GM12878 (cell line): ENCODE measurements at regions not wholly inside any gene's neighbourhood (a gene's known extent, or its start where the extent isn't known, plus 50 kb on each side); places are given as distances from the start of the nearest gene placed in this dataset.

Experiments
- ATAC-seq: fragments of 200-7000 bp; cut with Tn5 transposase; 3 replicates; pipeline ENCODE4 v1.9.1; 2020; ENCODE audit warnings: mild to moderate bottlenecking, moderate library complexity
- BruUV-seq: library from RNA; stranded (reverse); fragments of 400-500 nt; replicated peaks from 2 replicates; lab custom pipeline; 2021; lab: Mats Ljungman, UMichigan
- CTCF ChIA-PET: fragments of 300-600 bp; sonication (Branson Sonifier 250); formaldehyde crosslinking; extraction: SDS; loops from one replicate; lab custom pipeline; 2021; ENCODE audit warnings: inconsistent platforms; lab: Yijun Ruan, JAX
- POLR2A ChIA-PET: fragments of 350-600 bp; formaldehyde crosslinking; extraction: SDS; loops from one replicate; lab custom pipeline; 2021; ENCODE audit warnings: inconsistent platforms; lab: Charles Lee
- RAD21 ChIA-PET: fragments of 300-600 bp; sonication (Branson Sonifier 250); formaldehyde crosslinking; loops from one replicate; lab custom pipeline; 2023; ENCODE audit warnings: antibody characterized with exemption; ENCODE audit not compliant: unreplicated experiment; lab: Charles Lee
- SMC1A ChIA-PET: fragments of 300-600 bp; sonication (Branson Sonifier 250); formaldehyde crosslinking; loops from one replicate; lab custom pipeline; 2023; ENCODE audit not compliant: unreplicated experiment, uncharacterized antibody; lab: Charles Lee
- DNase-seq: peaks from one replicate; pipeline ENCODE4 v3.0.0-alpha.2; 2011; ENCODE audit warnings: low read depth, low spot score
- FAIRE-seq: peaks from 3 replicates; lab custom pipeline; 2011; peaks lifted over from hg19 to GRCh38; lab: Jason Lieb, UNC
- H2AFZ ChIP-seq: 2 replicates; pipeline ENCODE4 v1.6.0; 2011; ENCODE audit warnings: low read depth, low read length, control low read depth; ENCODE audit not compliant: control insufficient read depth
- H3K27ac ChIP-seq: 2 replicates; pipeline ENCODE4 v1.5.1; 2011; ENCODE audit warnings: control low read depth; ENCODE audit not compliant: control insufficient read depth, insufficient read depth
- H3K27me3 ChIP-seq, 2 experiments: replicated peaks in 1 of 2; 2 replicates each; pipeline versions ENCODE4 v1.6.0 to v1.6.1; 2011; ENCODE audit warnings: low read length in 1 of 2; ENCODE audit not compliant: control insufficient read depth in 2 of 2, insufficient read depth in 2 of 2
- H3K36me3 ChIP-seq, 2 experiments: 2 replicates each; pipeline ENCODE4 v1.5.1; 2011; ENCODE audit warnings: low read length in 1 of 2; ENCODE audit not compliant: control insufficient read depth in 2 of 2, insufficient read depth in 2 of 2
- H3K4me1 ChIP-seq: 2 replicates; pipeline ENCODE4 v1.6.1; 2011; ENCODE audit warnings: mild to moderate bottlenecking, low read length, moderate library complexity, mixed read lengths; ENCODE audit not compliant: control insufficient read depth, insufficient read depth
- H3K4me2 ChIP-seq: 2 replicates; pipeline ENCODE4 v1.6.0; 2011; ENCODE audit warnings: control low read depth; ENCODE audit not compliant: control insufficient read depth, insufficient read depth
- H3K4me3 ChIP-seq: fragments of 200-600 bp; sonication (generic); 2 replicates; pipeline ENCODE4 v1.5.1; 2016
- H3K79me2 ChIP-seq: 2 replicates; pipeline ENCODE4 v1.6.0; 2011; ENCODE audit warnings: low read length; ENCODE audit not compliant: control insufficient read depth, insufficient read depth
- H3K9ac ChIP-seq: 2 replicates; pipeline ENCODE4 v1.8.0; 2011; ENCODE audit warnings: low read length, control low read depth, mixed read lengths; ENCODE audit not compliant: control insufficient read depth, insufficient read depth
- H3K9me3 ChIP-seq: replicated peaks from 3 replicates; pipeline ENCODE4 v1.5.1; 2011; ENCODE audit warnings: mild to moderate bottlenecking, low read length; ENCODE audit not compliant: control insufficient read depth, insufficient read depth
- H4K20me1 ChIP-seq: 2 replicates; pipeline ENCODE4 v1.6.0; 2011; ENCODE audit not compliant: control insufficient read depth, insufficient read depth
- BHLHE40 ChIP-seq, 2 experiments: fragments of 450-650 bp in 1 of 2; IDR thresholded peaks; 2 replicates each; pipeline ENCODE4 v1.6.1; 2011 to 2017; ENCODE audit warnings: low read depth in 2 of 2, borderline replicate concordance in 1 of 2, improper control_type of control experiment in 1 of 2, low read length in 1 of 2, mild to moderate bottlenecking in 1 of 2
- E2F8 ChIP-seq: fragments of 450-650 bp; IDR thresholded peaks from 2 replicates; pipeline ENCODE4 v1.6.1; 2018; ENCODE audit warnings: mild to moderate bottlenecking, low read depth, moderate library complexity; ENCODE audit not compliant: partially characterized antibody
- EZH2 ChIP-seq: IDR thresholded peaks from 2 replicates; pipeline ENCODE4 v1.6.1; 2012; ENCODE audit warnings: low read depth, mild to moderate bottlenecking, control low read depth, inconsistent platforms, low read length, borderline replicate concordance; ENCODE audit not compliant: control insufficient read depth
- FOS ChIP-seq: IDR thresholded peaks from 3 replicates; pipeline ENCODE4 v1.6.1; 2011; ENCODE audit warnings: borderline replicate concordance; ENCODE audit not compliant: insufficient read length; ENCODE audit errors: extremely low read depth
- MEF2A ChIP-seq: IDR thresholded peaks from 2 replicates; pipeline ENCODE4 v1.6.1; 2011; ENCODE audit warnings: low read depth, mild to moderate bottlenecking, low read length, moderate library complexity; ENCODE audit not compliant: insufficient read depth
- MYC ChIP-seq: IDR thresholded peaks from 2 replicates; pipeline ENCODE4 v1.6.1; 2011; ENCODE audit warnings: mild to moderate bottlenecking, low read length, moderate library complexity, inconsistent platforms; ENCODE audit not compliant: insufficient read depth, insufficient replicate concordance, insufficient read length, severe bottlenecking
- STAT1 ChIP-seq: fragments of 450-650 bp; conservative IDR thresholded peaks from 2 replicates; pipeline ENCODE4 v1.6.1; 2014; ENCODE audit warnings: antibody characterized with exemption, mild to moderate bottlenecking
- TCF3 ChIP-seq: IDR thresholded peaks from 2 replicates; pipeline ENCODE4 v1.6.1; 2012; ENCODE audit warnings: low read depth, mild to moderate bottlenecking, low read length, borderline replicate concordance; ENCODE audit not compliant: insufficient read depth
- ZZZ3 ChIP-seq: IDR thresholded peaks from 2 replicates; pipeline ENCODE4 v1.6.1; 2011; ENCODE audit warnings: low read depth; ENCODE audit not compliant: control insufficient read depth, insufficient read length
- WGBS: methylation state at CpG from one replicate; pipeline ENCODE4 v1.1.6; 2016; ENCODE audit warnings: low lambda C conversion rate; ENCODE audit not compliant: insufficient replicate concordance, insufficient coverage; ENCODE audit errors: missing lambda C conversion rate; 5-methylcytosine and 5-hydroxymethylcytosine counted together
- in situ Hi-C: fragments of 300-500 bp; cut with MboI; formaldehyde crosslinking; loops from 9 replicates; pipeline ENCODE4 v1.14.3; 2018; ENCODE audit warnings: mixed read lengths
- intact Hi-C: fragments of 100-400 bp; cut with micrococcal nuclease; formaldehyde crosslinking; loops from one replicate; pipeline ENCODE4 v1.14.2; 2022; ENCODE audit not compliant: unreplicated experiment

DNA sequence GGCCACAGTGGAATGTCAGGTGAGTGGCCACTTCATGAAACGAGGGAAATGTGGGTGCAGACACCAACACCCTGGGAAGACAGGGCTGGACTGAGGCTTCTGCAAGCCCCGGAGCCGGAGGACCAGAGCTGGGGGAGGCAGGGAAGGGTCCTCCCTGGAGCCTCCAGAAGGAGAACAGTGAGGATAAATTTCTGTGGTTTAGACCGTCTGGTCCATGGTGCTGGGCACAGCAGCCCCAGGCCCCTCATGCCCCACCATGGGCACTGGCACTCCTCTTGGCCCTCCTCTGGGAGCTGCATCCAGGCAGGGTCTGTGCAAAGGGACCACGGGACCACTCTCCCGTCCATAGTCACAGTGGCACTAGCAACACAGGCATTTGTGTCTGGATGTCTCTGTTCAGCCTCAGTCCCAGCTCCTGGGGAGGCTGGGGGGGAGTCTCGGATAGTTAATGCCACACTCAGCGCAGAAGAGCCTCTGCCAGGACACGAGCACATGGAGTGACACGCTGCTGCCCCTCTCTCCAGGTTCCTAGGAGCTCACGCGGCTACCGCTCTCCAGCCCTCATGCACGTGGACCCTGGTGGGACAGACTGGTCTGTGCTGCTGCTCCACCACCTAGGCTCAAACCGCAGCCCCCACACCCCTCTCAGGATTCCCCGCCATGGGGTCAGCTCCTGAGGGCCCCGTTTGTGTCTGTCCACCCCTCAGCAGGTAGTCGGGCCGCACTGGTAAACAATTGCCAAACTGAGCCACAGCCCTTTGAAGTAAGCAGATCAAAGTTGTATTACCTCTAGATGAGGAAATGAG lies 305.9 kb upstream of the SALL3 start:
- POLR2A ChIA-PET: no interaction called here
- H3K36me3 ChIP-seq: no peaks in the 10 kb centered on the region
- BruUV-seq: no TSS peak
- CTCF ChIA-PET: no interaction called here
- H4K20me1 ChIP-seq: no peaks in the 10 kb centered on the region
- ATAC-seq (no peak), FAIRE-seq (no peak), DNase-seq (no peak)
- H3K27ac ChIP-seq: no peak overlapping the region
- in situ Hi-C loops: no loop called here
- intact Hi-C loops: no loop called here
- H3K9me3 ChIP-seq: no peaks in the 10 kb centered on the region; the same call in 2 of the 3 replicates
- no peak for TF ChIP-seq BHLHE40 (IDR thresholded peaks at IDR 0.05; ENCODE audit: borderline replicate concordance in 1 of 2, low read depth in 2 of 2, low read length in 1 of 2)
- TF ChIP-seq EZH2: no peak
- TF ChIP-seq MEF2A: no peak
- no peak for TF ChIP-seq E2F8
- TF ChIP-seq MYC: no peak
- no peak for TF ChIP-seq ZZZ3
- TF ChIP-seq FOS: no peak
- no peak for TF ChIP-seq TCF3
- no peak for TF ChIP-seq STAT1
- H3K27me3 ChIP-seq: no peaks in the 10 kb centered on the region
- WGBS: 24% methylated on average over 17 of the region's 19 CpGs
- no peak overlapping the region for H2AFZ ChIP-seq
- no peaks in the 10 kb centered on the region for H3K4me1 ChIP-seq
- H3K9ac ChIP-seq: no peak overlapping the region
- no peak overlapping the region for H3K4me2 ChIP-seq
- H3K4me3 ChIP-seq: no peak overlapping the region
- SMC1A ChIA-PET: interaction anchor here (1.2 kb wide), 1 partner anchor 19 kb away, joined by 3 read pairs; no protein-coding TSS in a partner anchor
- RAD21 ChIA-PET: no interaction called here
- no peaks in the 10 kb centered on the region for H3K79me2 ChIP-seq
